Vagina (tissue), 2 donors: ENCODE measurements at regions not wholly inside any gene's neighbourhood (a gene's known extent, or its start where the extent isn't known, plus 50 kb on each side); places are given as distances from the start of the nearest gene placed in this dataset.

Source experiments
- DNase-seq, 2 donors: peaks; one replicate each; pipeline ENCODE4 v3.0.0-alpha.2; 2017; ENCODE audit errors: extremely low spot score in 2 of 2
- H3K27ac ChIP-seq: fragments of 200-600 bp; sonication (generic); one replicate; pipeline ENCODE4 v1.5.1; 2019
- H3K27me3 ChIP-seq: fragments of 200-600 bp; sonication (generic); one replicate; pipeline ENCODE4 v1.5.1; 2019
- H3K36me3 ChIP-seq, 2 donors: fragments of 200-600 bp; sonication (generic); one replicate each; pipeline ENCODE4 v1.5.1; 2017 to 2019
- H3K4me1 ChIP-seq: fragments of 200-600 bp; sonication (generic); one replicate; pipeline ENCODE4 v1.5.1; 2019
- H3K4me3 ChIP-seq, 2 donors: fragments of 200-600 bp; sonication (generic); 1 replicate in 1 of 2; 2 replicates in 1 of 2; pipeline ENCODE4 v1.5.1; 2016 to 2019
- H3K9me3 ChIP-seq: fragments of 200-600 bp; sonication (generic); one replicate; pipeline ENCODE4 v1.5.1; 2019
- CTCF ChIP-seq, 3 experiments: fragments of 450-650 bp in 2 of 3; fragments of 200-600 bp in 1 of 3; sonication (generic) in 1 of 3; IDR thresholded peaks; one replicate each; pipeline ENCODE4 v1.5.1; 2017 to 2019; ENCODE audit warnings: antibody characterized with exemption in 3 of 3, mild to moderate bottlenecking in 2 of 3, moderate library complexity in 2 of 3
- POLR2A ChIP-seq, 2 donors: fragments of 450-650 bp; IDR thresholded peaks; one replicate each; pipeline ENCODE4 v1.6.1; 2017; ENCODE audit warnings: antibody characterized with exemption in 2 of 2, mild to moderate bottlenecking in 2 of 2, moderate library complexity in 2 of 2
- POLR2AphosphoS5 ChIP-seq, 2 donors: sonication (generic); formaldehyde crosslinking; IDR thresholded peaks; one replicate each; pipeline ENCODE4 v1.9.0; 2017; ENCODE audit warnings: antibody characterized with exemption in 2 of 2, mild to moderate bottlenecking in 2 of 2, low read depth in 1 of 2; ENCODE audit not compliant: insufficient read depth in 1 of 2
- intact Hi-C: fragments of 100-400 bp; cut with DNase I; formaldehyde crosslinking; loops from one replicate; pipeline ENCODE4 v1.15.1; 2023

DNA sequence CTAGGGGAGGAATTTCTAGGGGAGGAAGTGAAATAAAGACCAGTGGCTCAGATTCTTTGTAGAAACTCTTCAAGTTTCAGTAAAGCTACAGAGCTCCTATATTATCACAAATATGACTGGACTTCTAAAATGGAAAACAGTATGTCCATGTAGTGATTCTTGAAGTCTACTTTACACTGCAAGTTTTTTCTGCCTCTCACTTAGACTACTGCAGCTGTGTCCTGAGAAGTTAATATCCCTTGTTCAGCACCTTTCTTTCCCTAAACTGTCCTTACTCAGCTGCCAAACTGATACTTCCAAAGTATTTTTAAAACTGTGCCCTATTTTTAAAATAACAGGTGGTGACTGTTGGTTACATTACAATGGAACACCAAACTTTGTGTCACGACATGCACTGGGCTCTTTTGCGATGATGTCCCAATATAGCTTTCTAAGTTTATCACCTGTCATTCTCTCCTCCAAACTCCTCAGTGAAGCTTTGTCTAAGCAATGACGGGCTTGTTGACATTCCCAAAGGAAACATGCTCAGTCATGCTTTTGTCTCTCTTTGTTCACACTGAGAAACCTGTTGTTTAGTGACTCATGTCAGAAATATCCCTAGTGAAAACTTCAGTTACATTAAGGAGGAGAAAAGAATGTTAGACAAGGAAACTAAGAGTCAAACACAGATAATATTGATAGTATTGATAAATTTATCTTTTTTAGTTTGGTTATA lies 341.1 kb downstream of the ARL6IP6 start:
- H3K9me3 ChIP-seq: no peaks in the 10 kb centered on the region
- H3K4me1 ChIP-seq: no peaks in the 10 kb centered on the region
- no peaks in the 10 kb centered on the region for H3K27me3 ChIP-seq
- H3K36me3 ChIP-seq: no peaks in the 10 kb centered on the region
- H3K27ac ChIP-seq: no peak overlapping the region
- no peak overlapping the region for H3K4me3 ChIP-seq
- intact Hi-C loops: no loop called here
- TF ChIP-seq POLR2AphosphoS5 (IDR thresholded peaks at IDR 0.05; ENCODE audit: insufficient read depth in 1 of 2, low read depth in 1 of 2) (peak in 1 of 2 donors; percentile 69), CTCF (IDR thresholded peaks at IDR 0.05) (no peak)
- DNase-seq: no peak

GRCh38 chr2:153057743-153058142 lies 339.3 kb downstream of the ARL6IP6 start:
- no peaks in the 10 kb centered on the region for H3K36me3 ChIP-seq
- H3K9me3 ChIP-seq: no peaks in the 10 kb centered on the region
- intact Hi-C loops: no loop called here

GRCh38 chr2:153055182-153055581 lies 336.8 kb downstream of the ARL6IP6 start:
- no peak for TF ChIP-seq POLR2A (IDR thresholded peaks at IDR 0.05)
- TF ChIP-seq CTCF (IDR thresholded peaks at IDR 0.05): no peak
- no peak overlapping the region for H3K27ac ChIP-seq
- intact Hi-C loops: no loop called here
- no peak for DNase-seq
- H3K4me3 ChIP-seq: no peak overlapping the region
- H3K9me3 ChIP-seq: no peaks in the 10 kb centered on the region
- H3K27me3 ChIP-seq: no peaks in the 10 kb centered on the region
- no peaks in the 10 kb centered on the region for H3K36me3 ChIP-seq
- no peaks in the 10 kb centered on the region for H3K4me1 ChIP-seq

More at GRCh38 chr2:153057743-153058142, 339.3 kb downstream of the ARL6IP6 start:
- TF ChIP-seq POLR2A (IDR thresholded peaks at IDR 0.05) (no peak), CTCF (IDR thresholded peaks at IDR 0.05) (no peak), POLR2AphosphoS5 (IDR thresholded peaks at IDR 0.05; ENCODE audit: insufficient read depth in 1 of 2, low read depth in 1 of 2) (no peak)
- Histone ChIP-seq H3K4me1 (no peaks in the 10 kb centered on the region), H3K27ac (no peak overlapping the region), H3K4me3 (no peak overlapping the region), H3K27me3 (no peaks in the 10 kb centered on the region)
- no peak for DNase-seq

- no peak for DNase-seq
- Histone ChIP-seq H3K4me1 (no peaks in the 10 kb centered on the region), H3K27ac (no peak overlapping the region), H3K27me3 (no peaks in the 10 kb centered on the region), H3K9me3 (no peaks in the 10 kb centered on the region), H3K4me3 (no peak overlapping the region), H3K36me3 (no peaks in the 10 kb centered on the region)
- TF ChIP-seq POLR2A (IDR thresholded peaks at IDR 0.05) (no peak), POLR2AphosphoS5 (IDR thresholded peaks at IDR 0.05; ENCODE audit: insufficient read depth in 1 of 2, low read depth in 1 of 2) (no peak), CTCF (IDR thresholded peaks at IDR 0.05) (no peak)
- intact Hi-C loops: no loop called here
Observed at GRCh38 chr2:153052807-153053559, 334.6 kb downstream of the ARL6IP6 start.

DNA sequence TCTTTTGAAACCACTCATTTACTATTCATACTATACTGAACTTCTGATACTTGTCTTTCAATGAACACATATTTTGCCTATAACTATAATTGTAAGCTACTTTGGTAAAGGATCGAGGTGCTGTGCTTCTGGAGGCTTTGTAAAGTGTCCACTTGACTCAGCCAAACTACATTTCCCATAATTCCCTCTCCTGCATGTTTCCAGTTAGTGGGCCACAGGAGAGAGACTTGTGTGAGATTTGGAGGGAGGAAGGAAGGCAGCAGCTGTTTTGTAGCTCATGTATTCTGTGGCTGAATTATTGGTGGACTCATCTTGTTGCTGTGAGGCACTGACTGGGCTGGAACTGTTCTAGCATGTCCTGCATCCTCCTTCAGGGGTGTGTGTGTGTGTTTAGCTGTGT lies 328.8 kb downstream of the ARL6IP6 start:
- Histone ChIP-seq H3K9me3 (no peaks in the 10 kb centered on the region), H3K27me3 (no peaks in the 10 kb centered on the region), H3K27ac (no peak overlapping the region), H3K36me3 (no peaks in the 10 kb centered on the region), H3K4me3 (no peak overlapping the region), H3K4me1 (no peaks in the 10 kb centered on the region)
- intact Hi-C loops: no loop called here
- TF ChIP-seq POLR2A (IDR thresholded peaks at IDR 0.05) (no peak), POLR2AphosphoS5 (IDR thresholded peaks at IDR 0.05; ENCODE audit: insufficient read depth in 1 of 2, low read depth in 1 of 2) (no peak), CTCF (IDR thresholded peaks at IDR 0.05) (no peak)
- DNase-seq: no peak
